Activated CD4-positive, alpha-beta T cell treated with anti-CD3 and anti-CD28 coated beads for 4 hours (primary cell): ENCODE measurements at regions not wholly inside any gene's neighbourhood (a gene's known extent, or its start where the extent isn't known, plus 50 kb on each side); places are given as distances from the start of the nearest gene placed in this dataset.

Experiments used
- DNase-seq, 2 donors: peaks; one replicate each; pipeline ENCODE4 v3.0.0-alpha.2; 2020

- no peak for DNase-seq
Observed at GRCh38 chr1:55552636-55553035, 337.5 kb upstream of the USP24 start.

DNA sequence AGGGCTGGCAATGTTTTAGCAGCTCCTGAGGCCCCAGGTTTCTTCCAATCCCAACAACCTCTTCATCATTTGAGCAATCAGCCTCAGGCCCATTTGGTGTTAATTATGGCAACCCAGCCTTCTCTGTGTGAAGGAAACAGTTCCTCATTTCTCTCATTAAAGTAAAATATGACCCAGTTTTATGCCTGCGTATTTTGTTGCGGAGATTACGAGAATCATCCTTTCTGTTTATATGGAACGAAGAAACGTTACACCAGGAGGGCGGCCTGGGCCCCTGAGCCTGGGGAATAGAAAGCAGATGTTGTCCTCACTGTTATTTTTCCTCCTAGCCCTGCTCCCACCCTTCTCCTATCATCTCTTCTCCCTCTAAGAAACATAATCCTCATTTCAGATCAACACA is 332.2 kb upstream of the USP24 start:
- DNase-seq, result no peak

DNA sequence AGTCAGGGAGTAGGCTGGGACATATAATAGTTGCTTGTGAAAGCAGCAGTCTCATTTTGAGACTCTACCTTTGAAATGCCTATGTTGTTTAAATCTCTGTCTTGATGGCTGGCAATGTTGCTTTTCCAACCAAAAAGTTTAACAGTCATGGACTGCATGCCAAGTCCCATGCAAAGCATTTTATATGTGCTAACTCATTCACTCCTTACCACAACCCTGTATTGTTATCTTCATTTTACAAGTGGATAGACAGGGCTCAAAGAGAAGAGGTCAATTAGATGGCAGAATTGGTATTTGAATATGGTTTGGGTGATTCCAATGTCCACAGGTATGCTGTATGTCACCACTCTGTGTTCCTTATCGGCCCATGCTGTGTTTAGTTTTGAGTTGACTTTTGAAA is 331.4 kb upstream of the USP24 start:
- DNase-seq, result no peak

GRCh38 chr1:55544826-55545225 is 329.7 kb upstream of the USP24 start:
- DNase-seq, result no peak

DNA sequence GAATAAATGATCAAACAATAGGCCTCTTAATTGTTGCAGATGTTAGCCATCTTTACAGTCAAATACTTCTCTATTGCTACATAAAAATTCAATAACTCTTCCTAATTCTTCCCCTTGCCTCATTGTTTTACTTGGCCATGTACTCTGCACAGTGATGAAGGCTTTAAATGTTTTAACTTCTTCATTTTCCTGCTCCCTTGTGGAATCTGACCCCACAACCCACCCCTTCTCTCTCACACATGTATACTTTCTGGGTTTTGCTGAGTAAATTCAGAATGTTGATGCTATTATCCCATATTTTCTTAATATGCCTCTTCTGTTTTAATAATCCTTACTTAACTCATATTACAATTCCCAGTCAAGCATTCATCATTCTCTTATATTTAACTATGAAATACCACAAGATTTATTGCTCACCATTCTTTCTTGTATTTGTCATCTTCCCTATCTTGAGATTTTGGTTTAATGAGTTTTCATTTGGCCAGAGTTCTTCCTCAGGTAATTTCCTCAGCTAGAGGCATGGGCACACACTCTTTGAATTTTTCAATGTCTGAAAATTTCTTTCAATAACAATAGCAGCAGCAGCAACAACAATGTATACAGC is 327.8 kb upstream of the USP24 start:
- DNase-seq, result no peak

DNA sequence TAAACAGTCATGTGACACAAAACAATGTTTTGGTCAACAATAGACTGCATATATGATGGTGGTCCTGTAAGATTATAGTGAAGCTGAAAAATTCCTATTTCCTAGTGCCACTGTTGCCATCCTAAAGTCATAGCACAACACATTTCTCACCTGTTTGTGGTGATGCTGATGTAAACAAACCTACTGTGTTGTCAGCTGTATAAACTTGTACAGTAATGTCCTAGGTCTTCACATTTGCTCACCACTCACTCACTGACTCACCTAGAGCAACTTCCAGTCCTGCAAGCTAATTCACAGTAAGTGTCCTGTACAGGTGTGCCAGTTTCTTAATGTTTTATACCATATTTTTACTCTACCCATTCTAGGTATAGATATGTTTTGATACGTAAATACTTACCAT is 326.1 kb upstream of the USP24 start:
- DNase-seq, result no peak

DNA sequence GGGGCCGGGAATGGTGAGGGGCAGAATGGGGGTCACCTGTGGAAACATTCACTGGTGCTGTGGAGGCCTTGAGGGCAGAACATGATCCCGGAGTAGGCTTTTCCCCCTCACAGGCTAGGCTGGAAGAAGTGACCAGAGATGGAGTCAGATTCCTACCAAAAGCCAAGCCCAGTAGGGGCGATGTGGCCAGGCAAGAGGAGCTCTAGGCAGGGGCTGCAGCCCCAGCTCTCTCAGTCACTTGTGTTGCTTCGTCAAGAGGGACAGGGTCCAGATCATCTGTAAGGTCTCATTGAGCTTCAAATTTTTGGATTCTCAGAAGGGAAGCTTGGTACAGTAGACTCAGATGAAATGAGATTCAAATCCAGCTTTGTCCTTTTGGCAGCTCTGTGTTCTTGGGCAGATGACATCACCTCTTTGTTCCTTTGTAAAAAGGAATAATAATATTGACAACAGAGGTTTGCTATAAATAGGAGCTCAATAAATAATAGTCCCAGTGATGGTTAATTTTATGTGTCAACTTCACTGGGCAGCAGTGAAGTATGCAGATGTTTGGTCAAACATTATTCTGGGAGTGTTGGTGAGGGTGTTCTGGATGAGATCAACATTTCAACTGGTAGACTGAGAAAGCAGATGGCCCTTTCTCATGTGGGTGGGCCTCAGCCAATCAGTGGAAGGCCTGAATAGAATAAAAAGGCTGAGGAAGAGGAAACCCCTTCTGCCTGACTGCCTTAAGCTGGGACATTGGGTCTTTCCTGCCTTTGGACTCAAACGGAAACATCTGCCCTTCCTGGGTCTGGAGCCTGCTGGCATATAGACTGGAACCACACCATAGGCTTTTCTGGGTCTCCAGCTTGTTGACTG is 324.7 kb upstream of the USP24 start:
- DNase-seq, result no peak

GRCh38 chr1:55538428-55538827 is 323.3 kb upstream of the USP24 start:
- DNase-seq, result no peak

DNA sequence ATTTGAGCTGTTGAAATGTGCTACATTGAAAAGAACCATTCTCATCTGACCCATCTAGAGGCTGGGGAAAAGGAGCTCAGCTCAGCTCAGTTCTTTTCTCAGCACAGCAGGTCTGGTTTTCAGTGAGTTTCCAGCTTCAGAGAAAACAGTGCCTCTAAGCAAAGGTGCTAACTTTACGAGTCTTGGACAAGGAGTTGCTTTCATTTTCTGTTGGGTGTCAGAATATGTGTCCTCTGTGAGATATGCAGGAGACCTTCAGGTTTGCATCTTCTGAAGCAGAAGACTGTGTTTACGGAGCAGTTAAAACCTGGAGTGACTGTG is 321.3 kb upstream of the USP24 start:
- DNase-seq, result no peak

DNA sequence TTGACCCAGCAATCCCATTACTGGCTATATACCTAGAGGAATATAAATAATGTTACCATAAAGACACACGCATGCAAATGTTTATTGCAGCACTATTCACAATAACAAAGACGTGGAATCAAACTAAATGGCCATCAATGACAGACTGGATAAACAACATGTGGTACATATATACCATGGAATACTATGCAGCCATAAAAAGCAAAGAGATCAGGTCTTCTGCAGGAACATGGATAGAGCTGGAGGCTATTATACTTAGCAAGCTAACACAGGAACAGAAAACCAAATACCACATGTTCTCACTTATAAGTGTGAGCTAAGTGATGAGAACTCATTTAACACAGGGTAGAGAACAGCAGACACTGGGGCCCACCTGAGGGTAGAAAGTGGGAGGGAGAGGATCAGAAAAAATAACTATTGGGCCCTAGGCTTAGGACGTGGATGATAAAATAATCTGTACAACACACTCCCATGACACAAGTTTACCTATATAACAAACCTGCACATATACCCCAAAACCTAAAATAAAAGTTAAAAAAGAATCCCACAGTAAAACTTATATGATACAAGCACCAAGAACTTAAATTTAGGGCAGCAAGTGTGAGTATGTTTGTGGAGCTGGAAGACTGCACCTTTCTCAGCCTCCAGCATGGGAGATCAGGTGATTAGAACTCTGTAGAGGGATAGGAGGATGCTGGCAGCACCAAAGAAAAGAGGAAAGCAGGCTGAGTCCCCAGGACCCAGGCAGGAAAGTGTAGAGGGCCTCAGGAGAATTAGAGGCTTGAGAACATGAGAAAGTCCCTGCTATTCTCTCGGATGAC is 320.8 kb upstream of the USP24 start:
- DNase-seq, result no peak

DNA sequence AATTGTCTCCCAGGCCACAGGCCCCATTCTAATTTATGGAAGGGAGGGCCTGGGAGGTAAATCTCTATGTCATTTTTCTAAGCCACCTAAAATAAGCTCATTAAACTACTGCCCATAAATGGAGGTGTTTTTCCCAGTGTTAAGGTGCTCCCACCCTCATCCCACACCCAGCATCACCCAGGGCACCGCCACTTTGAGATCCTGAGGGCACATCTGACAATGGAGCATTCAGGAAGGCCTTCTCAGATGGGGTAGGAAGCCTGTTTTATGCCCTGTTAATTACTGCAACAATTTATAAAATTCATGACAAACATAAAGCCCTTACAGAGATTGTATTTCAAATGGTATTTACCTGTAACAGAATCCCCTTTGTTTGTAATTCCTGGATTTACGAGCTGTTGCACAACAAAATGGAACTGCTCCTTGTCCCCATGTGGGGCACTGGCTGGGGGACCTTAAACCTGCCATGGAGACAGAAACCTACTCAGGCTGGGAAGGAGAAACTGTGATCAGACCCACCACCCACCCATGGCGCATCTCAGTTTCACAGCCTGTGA is 319.5 kb upstream of the USP24 start:
- no peak for DNase-seq

- DNase-seq, result no peak
Observed at GRCh38 chr1:55531644-55532043, 316.5 kb upstream of the USP24 start.

DNA sequence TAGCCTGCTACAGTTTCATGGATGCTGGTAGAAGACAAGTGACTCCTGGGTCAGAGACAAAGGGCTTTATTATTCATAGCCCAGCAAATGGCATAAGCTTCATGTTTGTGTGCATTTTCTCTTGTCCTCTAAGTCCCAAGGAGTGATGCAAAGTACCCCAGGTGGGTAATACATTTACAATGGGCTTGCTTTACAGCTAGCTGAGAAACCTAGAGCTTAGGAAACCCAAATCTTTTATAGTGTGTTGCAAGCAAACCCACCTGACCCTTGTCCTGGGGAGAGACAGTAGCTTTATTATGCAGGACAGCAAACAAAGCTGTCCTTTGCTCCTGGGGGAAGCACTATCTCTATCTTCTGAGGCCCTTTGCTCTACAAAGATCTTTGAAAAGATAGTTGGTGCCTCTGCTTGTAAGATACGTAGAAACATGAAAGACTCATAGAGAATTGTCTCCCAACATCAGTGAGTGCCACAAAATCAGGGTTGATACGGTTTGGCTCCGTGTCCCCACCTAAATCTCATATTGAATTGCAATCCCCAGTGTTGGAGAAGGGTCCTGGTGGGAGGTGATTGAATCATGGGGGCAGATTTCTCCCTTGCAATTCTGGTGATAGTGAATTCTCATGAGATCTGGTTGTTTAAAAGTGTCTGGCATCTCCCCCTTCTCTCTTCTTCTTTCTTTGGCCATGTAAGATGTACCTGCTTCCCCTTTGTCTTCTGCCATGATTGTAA is 315.8 kb upstream of the USP24 start:
- DNase-seq, result no peak

DNA sequence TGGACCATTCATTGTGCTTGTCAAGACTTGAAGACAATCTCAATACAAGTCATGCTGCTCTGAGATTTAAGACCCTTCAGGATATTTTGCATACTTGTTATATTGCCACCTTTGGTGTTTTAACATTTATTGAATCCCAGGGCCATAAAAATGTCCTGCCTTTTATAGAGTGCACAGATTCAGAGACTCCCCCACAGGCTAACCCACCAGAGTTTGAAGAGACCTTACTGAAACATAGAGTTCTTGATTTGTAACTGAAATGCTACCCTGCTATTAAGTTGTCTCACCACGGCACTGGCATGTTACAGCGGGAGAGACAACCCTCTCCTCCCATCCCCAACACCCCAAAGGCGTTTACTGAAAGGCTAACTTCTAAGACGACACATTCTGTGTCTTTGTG is 313.9 kb upstream of the USP24 start:
- DNase-seq, result no peak

DNA sequence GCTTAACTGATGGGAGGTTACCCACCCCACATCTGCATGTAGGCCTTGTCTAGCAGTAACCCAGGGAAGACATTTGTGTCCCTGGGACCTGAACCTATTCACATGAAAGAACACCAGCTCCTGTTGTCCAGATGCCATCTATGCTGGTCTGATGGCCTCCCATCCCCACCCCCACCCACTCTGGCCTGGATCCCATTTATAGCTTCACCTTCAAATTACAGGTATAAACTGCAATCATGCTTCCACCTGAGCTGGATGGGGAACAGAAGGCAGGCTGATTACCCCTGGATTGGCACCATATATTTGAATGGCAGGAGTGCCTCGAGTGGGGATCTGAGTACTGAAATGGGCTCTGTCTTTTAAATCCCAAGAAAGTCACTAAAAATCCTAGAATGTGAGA is 312.7 kb upstream of the USP24 start:
- DNase-seq, result no peak

DNA sequence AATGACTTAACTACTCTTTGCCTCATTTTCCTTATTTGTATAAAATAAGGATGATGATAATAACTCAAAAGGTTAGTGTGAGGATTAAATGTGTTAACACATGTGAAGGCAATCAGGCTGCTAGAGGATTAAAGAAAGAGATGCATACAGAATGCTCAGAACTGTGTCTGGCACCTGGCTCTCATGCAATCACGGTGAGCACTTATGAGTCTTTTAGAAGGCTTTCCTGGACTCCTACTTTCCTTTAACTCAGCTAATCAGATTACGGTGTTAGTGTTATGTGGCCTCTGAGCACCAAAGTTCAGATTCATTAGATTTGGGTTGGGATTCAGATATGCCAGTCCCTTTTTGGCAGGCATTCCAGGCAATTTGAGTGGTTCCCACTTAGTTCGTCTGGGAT is 311.6 kb upstream of the USP24 start:
- no peak for DNase-seq

DNA sequence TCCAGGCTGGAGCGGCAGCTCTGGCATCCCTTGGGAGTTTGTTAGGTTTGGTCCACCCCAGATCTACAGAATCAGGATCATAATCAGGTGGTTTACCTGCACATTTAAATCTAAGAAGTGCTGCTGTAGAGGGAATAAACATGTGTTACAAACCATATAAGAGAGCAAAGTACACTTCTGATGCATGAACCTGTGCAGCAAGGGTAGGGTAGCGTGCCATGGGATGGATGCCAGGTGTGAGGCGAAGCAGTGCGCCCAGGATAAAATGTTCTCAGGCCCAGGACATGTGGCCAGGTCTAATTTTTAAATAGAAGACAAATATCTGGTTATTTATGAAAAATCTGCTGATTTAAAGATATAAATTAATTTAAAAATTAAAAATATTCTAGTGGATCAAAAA is 308.8 kb upstream of the USP24 start:
- DNase-seq, result no peak

GRCh38 chr1:55522982-55523381 is 307.8 kb upstream of the USP24 start:
- no peak for DNase-seq

DNA sequence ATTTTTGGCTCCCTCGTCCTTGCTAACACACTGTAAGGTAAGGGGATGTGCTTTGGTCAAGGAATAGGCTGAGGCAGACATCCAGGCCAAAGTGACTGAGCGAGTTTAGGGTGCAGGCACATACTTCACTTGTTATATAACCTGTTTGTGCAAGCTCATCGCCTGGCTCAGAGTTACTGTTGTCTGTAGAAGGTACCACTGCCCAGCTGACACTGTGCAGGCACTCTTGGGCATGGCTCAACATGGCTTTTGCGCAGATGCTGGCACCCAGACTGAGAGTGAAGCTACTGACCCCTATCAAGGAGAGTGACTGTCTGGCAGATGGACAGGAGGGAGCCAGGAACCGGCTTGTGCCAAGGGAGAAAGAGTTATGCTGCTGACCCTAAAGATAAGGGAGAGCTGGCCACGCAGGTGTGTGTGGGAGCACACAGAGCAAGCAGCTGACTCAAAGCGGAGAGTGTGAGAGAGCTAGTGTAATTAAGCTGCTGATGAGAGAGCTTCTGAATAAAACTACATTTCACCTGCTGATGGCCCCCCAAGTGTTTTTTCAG is 307.3 kb upstream of the USP24 start:
- no peak for DNase-seq

DNA sequence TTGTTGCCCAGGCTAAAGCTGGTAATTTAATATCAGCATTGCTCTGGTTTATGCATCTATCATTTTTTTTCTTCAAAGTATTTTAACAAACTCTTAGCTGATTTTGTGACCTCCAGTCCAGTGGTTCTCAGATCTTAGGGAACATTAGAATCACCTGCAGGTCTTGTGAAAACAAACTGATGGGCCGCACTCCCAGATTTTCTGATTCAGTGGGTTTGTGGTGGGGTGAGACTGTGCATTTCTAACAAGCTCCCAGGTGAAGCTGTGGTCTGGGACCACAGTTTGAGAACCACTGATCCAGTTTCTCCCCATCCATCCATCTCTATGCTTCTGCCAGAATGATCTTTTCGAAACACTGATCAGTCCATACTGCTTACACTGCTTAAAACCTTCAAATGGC is 305.7 kb upstream of the USP24 start:
- DNase-seq, result no peak

GRCh38 chr1:55519937-55520683 is 304.9 kb upstream of the USP24 start:
- no peak for DNase-seq

GRCh38 chr1:55519276-55519675 is 304.1 kb upstream of the USP24 start:
- no peak for DNase-seq
